ENCODE measurements at regions not wholly inside any gene's neighbourhood (a gene's known extent, or its start where the extent isn't known, plus 50 kb on each side); places are given as distances from the start of the nearest gene placed in this dataset.

- Histone ChIP-seq H3K36me3 (no peaks in the 10 kb centered on the region), H3K27me3 (peaks cover 0 to 31% (median 0%) of the 10 kb centered on the region in 3 donors), H3K4me3 (no peak overlapping the region), H3K27ac (no peak overlapping the region), H3K4me1 (no peaks in the 10 kb centered on the region), H3K9me3 (no peaks in the 10 kb centered on the region)
- TF ChIP-seq EP300 (IDR thresholded peaks at IDR 0.05) (no peak), POLR2A (IDR thresholded peaks at IDR 0.05) (no peak), POLR2AphosphoS5 (IDR thresholded peaks at IDR 0.05) (no peak), CTCF (IDR thresholded peaks at IDR 0.05) (no peak)
- intact Hi-C loops (cut with DNase I): no loop called here
- peak; percentile 55 for DNase-seq
- 34 to 70% methylated on average over 12 of the region's 12 CpGs for WGBS, 2 donors
Observed at GRCh38 chr18:78699499-78699898, 280.1 kb upstream of the SALL3 start.

GRCh38 chr18:78701771-78702396, 277.7 kb upstream of the SALL3 start:
- Histone ChIP-seq H3K27me3 (peaks cover 0 to 28% (median 0%) of the 10 kb centered on the region in 3 donors), H3K36me3 (no peaks in the 10 kb centered on the region), H3K9me3 (no peaks in the 10 kb centered on the region), H3K4me1 (no peaks in the 10 kb centered on the region), H3K4me3 (no peak overlapping the region), H3K27ac (no peak overlapping the region)
- WGBS, 2 donors: 68 to 69% methylated on average over 13 of the region's 13 CpGs
- intact Hi-C loops (cut with DNase I): no loop called here
- TF ChIP-seq CTCF (IDR thresholded peaks at IDR 0.05): no peak
- no peak for TF ChIP-seq EP300 (IDR thresholded peaks at IDR 0.05)
- TF ChIP-seq POLR2AphosphoS5 (IDR thresholded peaks at IDR 0.05): no peak
- DNase-seq: no peak

- no peak for DNase-seq
- H3K4me3 ChIP-seq: no peak overlapping the region
- 91 to 94% methylated on average over 26 of the region's 26 CpGs for WGBS, 2 donors
- H3K27me3 ChIP-seq: peaks cover 0 to 20% (median 0%) of the 10 kb centered on the region in 3 donors
- peaks cover 0 to 7% (median 2%) of the 10 kb centered on the region in 4 donors for H3K9me3 ChIP-seq
- no peak overlapping the region for H3K27ac ChIP-seq
- TF ChIP-seq CTCF (IDR thresholded peaks at IDR 0.05) (no peak), POLR2AphosphoS5 (IDR thresholded peaks at IDR 0.05) (no peak), EP300 (IDR thresholded peaks at IDR 0.05) (no peak), POLR2A (IDR thresholded peaks at IDR 0.05) (no peak)
- H3K4me1 ChIP-seq: no peaks in the 10 kb centered on the region
- no peaks in the 10 kb centered on the region for H3K36me3 ChIP-seq
- intact Hi-C loops (cut with DNase I): no loop called here
Observed at GRCh38 chr18:78703291-78703690, 276.3 kb upstream of the SALL3 start.

- intact Hi-C loops (cut with DNase I): no loop called here
- Histone ChIP-seq H3K4me3 (no peak overlapping the region), H3K9me3 (peaks cover 0 to 13% (median 5%) of the 10 kb centered on the region in 4 donors), H3K27ac (no peak overlapping the region), H3K36me3 (no peaks in the 10 kb centered on the region), H3K27me3 (peaks cover 0 to 12% (median 0%) of the 10 kb centered on the region in 3 donors), H3K4me1 (no peaks in the 10 kb centered on the region)
- TF ChIP-seq CTCF (IDR thresholded peaks at IDR 0.05): no peak
- TF ChIP-seq POLR2A (IDR thresholded peaks at IDR 0.05): no peak
- no peak for TF ChIP-seq EP300 (IDR thresholded peaks at IDR 0.05)
- no peak for TF ChIP-seq POLR2AphosphoS5 (IDR thresholded peaks at IDR 0.05)
- WGBS, 2 donors: 81 to 85% methylated on average over 16 of the region's 16 CpGs
- no peak for DNase-seq
Observed at GRCh38 chr18:78704971-78705461, 274.6 kb upstream of the SALL3 start.

Measured in sigmoid colon (tissue), 6 donors.